ENCODE measurements at regions not wholly inside any gene's neighbourhood (a gene's known extent, or its start where the extent isn't known, plus 50 kb on each side); places are given as distances from the start of the nearest gene placed in this dataset.

GRCh38 chr10:2913474-2913873 is 153.9 kb upstream of the PFKP start:
- TF ChIP-seq CTCF (IDR thresholded peaks at IDR 0.05) (no peak), POLR2A (IDR thresholded peaks at IDR 0.05) (no peak), POLR2AphosphoS5 (IDR thresholded peaks at IDR 0.05; ENCODE audit: insufficient read depth in 1 of 2, low read depth in 1 of 2) (no peak)
